Neural cell (in vitro differentiated cells): ENCODE measurements at regions not wholly inside any gene's neighbourhood (a gene's known extent, or its start where the extent isn't known, plus 50 kb on each side); places are given as distances from the start of the nearest gene placed in this dataset.
"Not testable (repeated sequence)": the region's sequence is repeated elsewhere in the genome, so short reads cannot be mapped to it uniquely, and the experiment has no call there.

Experiments used
- H2AFZ ChIP-seq: fragments of 200-600, 300-800 bp; sonication (generic), shearing (Covaris generic); 2 replicates; pipeline ENCODE4 v1.6.0; 2014; ENCODE audit warnings: low read depth, mild to moderate bottlenecking, antibody characterized with exemption, low read length, moderate library complexity
- H3F3A ChIP-seq: fragments of 200-600 bp; shearing (Covaris generic); 2 replicates; pipeline ENCODE4 v1.6.1; 2016; ENCODE audit warnings: mild to moderate bottlenecking, moderate library complexity, mixed read lengths, antibody characterized with exemption, low read length; ENCODE audit not compliant: insufficient read depth, poor library complexity, severe bottlenecking
- H3K27ac ChIP-seq: fragments of 200-600, 300-800 bp; sonication (generic), shearing (Covaris generic); 2 replicates; pipeline ENCODE4 v1.5.1; 2014; ENCODE audit warnings: mild to moderate bottlenecking, low read length, moderate library complexity
- H3K27me3 ChIP-seq: fragments of 300-800, 200-600 bp; sonication (generic), shearing (Covaris generic); 2 replicates; pipeline ENCODE4 v1.6.0; 2014; ENCODE audit warnings: mild to moderate bottlenecking, low read depth, low read length, moderate library complexity; ENCODE audit not compliant: insufficient read depth
- H3K36me3 ChIP-seq: fragments of 300-800, 200-600 bp; sonication (generic), shearing (Covaris generic); 2 replicates; pipeline ENCODE4 v1.5.1; 2014; ENCODE audit warnings: mild to moderate bottlenecking, antibody characterized with exemption, low read length, moderate library complexity; ENCODE audit not compliant: insufficient read depth
- H3K4me2 ChIP-seq: fragments of 300-800, 200-600 bp; sonication (generic), shearing (Covaris generic); 2 replicates; pipeline ENCODE4 v1.6.0; 2014; ENCODE audit warnings: mild to moderate bottlenecking, low read length
- H3K4me3 ChIP-seq: fragments of 300-800, 200-600 bp; sonication (generic), shearing (Covaris generic); 2 replicates; pipeline ENCODE4 v1.5.1; 2014; ENCODE audit warnings: mild to moderate bottlenecking, low read length, moderate library complexity
- H3K79me2 ChIP-seq: fragments of 200-600 bp; shearing (Covaris generic); replicated peaks from 2 replicates; pipeline ENCODE4 v1.6.0; 2014; ENCODE audit warnings: mild to moderate bottlenecking, low read length, moderate library complexity; ENCODE audit not compliant: insufficient read depth
- H3K9ac ChIP-seq: fragments of 300-800, 200-600 bp; sonication (generic), shearing (Covaris generic); 2 replicates; pipeline ENCODE4 v1.6.1; 2016; ENCODE audit warnings: mild to moderate bottlenecking, low read length, mixed read lengths
- H3K9me2 ChIP-seq: fragments of 200-600 bp; shearing (Covaris generic); 2 replicates; pipeline ENCODE4 v1.6.1; 2016; ENCODE audit warnings: mild to moderate bottlenecking, low read length, mixed read lengths; ENCODE audit not compliant: insufficient read depth
- H3K9me3 ChIP-seq: fragments of 200-600, 300-800 bp; sonication (generic), shearing (Covaris generic); 2 replicates; pipeline ENCODE4 v1.6.1; 2016; ENCODE audit warnings: mild to moderate bottlenecking, mixed run types, low read length, moderate library complexity, mixed read lengths
- H4K20me1 ChIP-seq: fragments of 200-600 bp; shearing (Covaris generic); 2 replicates; pipeline ENCODE4 v1.6.1; 2016; ENCODE audit warnings: mild to moderate bottlenecking, mixed run types; ENCODE audit not compliant: insufficient read depth
- EP300 ChIP-seq: fragments of 450-650 bp; conservative IDR thresholded peaks from 2 replicates; pipeline ENCODE4 v1.6.1; 2014; ENCODE audit warnings: antibody characterized with exemption, mild to moderate bottlenecking, moderate library complexity; ENCODE audit not compliant: poor library complexity, severe bottlenecking
- EZH2 ChIP-seq: fragments of 200-600, 300-800 bp; shearing (Covaris generic), sonication (generic); IDR thresholded peaks from 2 replicates; pipeline ENCODE4 v1.6.1; 2014; ENCODE audit warnings: antibody characterized with exemption, low read length, borderline replicate concordance, mild to moderate bottlenecking; ENCODE audit not compliant: insufficient read depth, poor library complexity, severe bottlenecking
- MXI1 ChIP-seq: fragments of 450-650 bp; conservative IDR thresholded peaks from 2 replicates; pipeline ENCODE4 v1.6.1; 2014; ENCODE audit warnings: antibody characterized with exemption, mild to moderate bottlenecking; ENCODE audit not compliant: poor library complexity, severe bottlenecking
- POLR2AphosphoS5 ChIP-seq: IDR thresholded peaks from 2 replicates; pipeline ENCODE4 v1.6.1; 2012
- RAD21 ChIP-seq: fragments of 450-650 bp; conservative IDR thresholded peaks from 2 replicates; pipeline ENCODE4 v1.6.1; 2014; ENCODE audit warnings: antibody characterized with exemption, mild to moderate bottlenecking, moderate library complexity
- SMC3 ChIP-seq: fragments of 450-650 bp; conservative IDR thresholded peaks from 2 replicates; pipeline ENCODE4 v1.6.1; 2014; ENCODE audit warnings: antibody characterized with exemption, mild to moderate bottlenecking, moderate library complexity; ENCODE audit not compliant: poor library complexity
- TAF1 ChIP-seq: IDR thresholded peaks from 2 replicates; pipeline ENCODE4 v1.6.1; 2012; ENCODE audit warnings: low read depth
- TF ChIP-seq, protein P1 (sequence below): IDR thresholded peaks from 2 replicates; pipeline ENCODE4 v1.6.1; 2012; ENCODE audit warnings: borderline replicate concordance
- TF ChIP-seq, protein P2 (sequence below): fragments of 450-650 bp; IDR thresholded peaks from 2 replicates; pipeline ENCODE4 v1.5.1; 2014; ENCODE audit warnings: antibody characterized with exemption, mild to moderate bottlenecking, moderate library complexity; ENCODE audit not compliant: poor library complexity, severe bottlenecking

DNA sequence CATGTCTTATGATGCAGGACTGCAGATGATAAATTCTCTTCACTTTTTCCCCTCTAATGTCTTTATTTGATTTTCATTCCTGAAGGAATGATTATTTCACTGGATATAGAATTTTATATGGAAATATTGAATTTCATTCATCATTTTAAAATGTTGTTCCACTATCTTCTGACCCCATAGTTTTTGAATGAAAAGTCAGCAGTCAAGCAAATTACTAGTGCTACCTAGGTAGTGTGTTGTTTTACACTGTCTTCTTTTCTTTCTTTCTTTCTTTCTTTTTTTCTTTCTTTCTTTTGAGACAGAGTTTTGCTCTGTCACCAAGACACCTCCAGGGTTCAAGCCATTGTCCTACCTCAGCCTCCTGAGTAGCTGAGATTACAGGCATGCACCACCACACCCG is 76.9 kb downstream of the WSB1 start:
- Histone ChIP-seq H3K36me3 (no peaks in the 10 kb centered on the region), H3K9ac (no peak overlapping the region), H3K79me2 (no peaks in the 10 kb centered on the region), H3K4me2 (no peak overlapping the region), H3K27me3 (no peaks in the 10 kb centered on the region), H3F3A (no peaks in the 10 kb centered on the region), H3K9me2 (no peaks in the 10 kb centered on the region), H3K27ac (no peak overlapping the region), H3K4me3 (no peak overlapping the region), H4K20me1 (no peaks in the 10 kb centered on the region), H3K9me3 (no peaks in the 10 kb centered on the region), H2AFZ (no peak overlapping the region)
- TF ChIP-seq, protein P1, sequence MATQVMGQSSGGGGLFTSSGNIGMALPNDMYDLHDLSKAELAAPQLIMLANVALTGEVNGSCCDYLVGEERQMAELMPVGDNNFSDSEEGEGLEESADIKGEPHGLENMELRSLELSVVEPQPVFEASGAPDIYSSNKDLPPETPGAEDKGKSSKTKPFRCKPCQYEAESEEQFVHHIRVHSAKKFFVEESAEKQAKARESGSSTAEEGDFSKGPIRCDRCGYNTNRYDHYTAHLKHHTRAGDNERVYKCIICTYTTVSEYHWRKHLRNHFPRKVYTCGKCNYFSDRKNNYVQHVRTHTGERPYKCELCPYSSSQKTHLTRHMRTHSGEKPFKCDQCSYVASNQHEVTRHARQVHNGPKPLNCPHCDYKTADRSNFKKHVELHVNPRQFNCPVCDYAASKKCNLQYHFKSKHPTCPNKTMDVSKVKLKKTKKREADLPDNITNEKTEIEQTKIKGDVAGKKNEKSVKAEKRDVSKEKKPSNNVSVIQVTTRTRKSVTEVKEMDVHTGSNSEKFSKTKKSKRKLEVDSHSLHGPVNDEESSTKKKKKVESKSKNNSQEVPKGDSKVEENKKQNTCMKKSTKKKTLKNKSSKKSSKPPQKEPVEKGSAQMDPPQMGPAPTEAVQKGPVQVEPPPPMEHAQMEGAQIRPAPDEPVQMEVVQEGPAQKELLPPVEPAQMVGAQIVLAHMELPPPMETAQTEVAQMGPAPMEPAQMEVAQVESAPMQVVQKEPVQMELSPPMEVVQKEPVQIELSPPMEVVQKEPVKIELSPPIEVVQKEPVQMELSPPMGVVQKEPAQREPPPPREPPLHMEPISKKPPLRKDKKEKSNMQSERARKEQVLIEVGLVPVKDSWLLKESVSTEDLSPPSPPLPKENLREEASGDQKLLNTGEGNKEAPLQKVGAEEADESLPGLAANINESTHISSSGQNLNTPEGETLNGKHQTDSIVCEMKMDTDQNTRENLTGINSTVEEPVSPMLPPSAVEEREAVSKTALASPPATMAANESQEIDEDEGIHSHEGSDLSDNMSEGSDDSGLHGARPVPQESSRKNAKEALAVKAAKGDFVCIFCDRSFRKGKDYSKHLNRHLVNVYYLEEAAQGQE = no peak
- no peak for TF ChIP-seq SMC3
- TF ChIP-seq POLR2AphosphoS5 = no peak
- no peak for TF ChIP-seq MXI1
- TF ChIP-seq EZH2 = no peak
- TF ChIP-seq RAD21 = no peak
- no peak for TF ChIP-seq EP300
- TF ChIP-seq, protein P2, sequence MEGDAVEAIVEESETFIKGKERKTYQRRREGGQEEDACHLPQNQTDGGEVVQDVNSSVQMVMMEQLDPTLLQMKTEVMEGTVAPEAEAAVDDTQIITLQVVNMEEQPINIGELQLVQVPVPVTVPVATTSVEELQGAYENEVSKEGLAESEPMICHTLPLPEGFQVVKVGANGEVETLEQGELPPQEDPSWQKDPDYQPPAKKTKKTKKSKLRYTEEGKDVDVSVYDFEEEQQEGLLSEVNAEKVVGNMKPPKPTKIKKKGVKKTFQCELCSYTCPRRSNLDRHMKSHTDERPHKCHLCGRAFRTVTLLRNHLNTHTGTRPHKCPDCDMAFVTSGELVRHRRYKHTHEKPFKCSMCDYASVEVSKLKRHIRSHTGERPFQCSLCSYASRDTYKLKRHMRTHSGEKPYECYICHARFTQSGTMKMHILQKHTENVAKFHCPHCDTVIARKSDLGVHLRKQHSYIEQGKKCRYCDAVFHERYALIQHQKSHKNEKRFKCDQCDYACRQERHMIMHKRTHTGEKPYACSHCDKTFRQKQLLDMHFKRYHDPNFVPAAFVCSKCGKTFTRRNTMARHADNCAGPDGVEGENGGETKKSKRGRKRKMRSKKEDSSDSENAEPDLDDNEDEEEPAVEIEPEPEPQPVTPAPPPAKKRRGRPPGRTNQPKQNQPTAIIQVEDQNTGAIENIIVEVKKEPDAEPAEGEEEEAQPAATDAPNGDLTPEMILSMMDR = no peak
- TF ChIP-seq TAF1 = no peak

DNA sequence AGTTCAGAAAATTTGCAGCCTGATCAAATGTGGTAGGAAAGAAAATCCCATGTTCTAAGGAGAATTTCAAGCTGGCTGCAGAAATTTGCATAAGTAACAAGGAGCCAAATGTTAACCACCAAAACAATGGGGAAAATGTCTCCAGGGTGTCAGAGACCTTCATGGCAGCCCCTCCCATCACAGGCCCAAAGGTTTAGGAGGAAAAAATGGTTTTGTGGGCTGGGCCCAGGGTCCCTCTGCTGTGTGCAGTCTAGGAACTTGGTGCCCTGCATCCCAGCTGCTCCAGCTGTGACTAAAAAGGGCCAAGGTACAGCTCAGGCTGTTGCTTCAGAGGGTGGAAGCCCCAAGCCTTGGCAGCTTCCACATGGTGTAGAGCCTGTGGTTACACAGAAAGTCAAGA is 79.8 kb downstream of the WSB1 start:
- not testable (repeated sequence) for H3K79me2 ChIP-seq, H3K36me3 ChIP-seq, H3K9me3 ChIP-seq, H3F3A ChIP-seq, H3K9ac ChIP-seq, H3K4me3 ChIP-seq, H3K9me2 ChIP-seq, H3K27me3 ChIP-seq, H3K4me2 ChIP-seq, H3K27ac ChIP-seq, H2AFZ ChIP-seq, H4K20me1 ChIP-seq
